MM.1S (cell line): ENCODE measurements at regions not wholly inside any gene's neighbourhood (a gene's known extent, or its start where the extent isn't known, plus 50 kb on each side); places are given as distances from the start of the nearest gene placed in this dataset.

Experiments
- DNase-seq: peaks from one replicate; pipeline ENCODE4 v3.0.0-alpha.2; 2015
- H2AFZ ChIP-seq: fragments of 300-600 bp; sonication (generic); 2 replicates; pipeline ENCODE4 v1.6.0; 2016; ENCODE audit warnings: antibody characterized with exemption, low read length
- H3F3A ChIP-seq: fragments of 300-600 bp; sonication (generic); 2 replicates; pipeline ENCODE4 v1.6.1; 2016; ENCODE audit warnings: mild to moderate bottlenecking, antibody characterized with exemption, low read length, moderate library complexity, mixed read lengths; ENCODE audit not compliant: insufficient read depth
- H3K27ac ChIP-seq: fragments of 300-600 bp; sonication (generic); 2 replicates; pipeline ENCODE4 v1.5.1; 2016; ENCODE audit warnings: mild to moderate bottlenecking, low read length
- H3K27me3 ChIP-seq: fragments of 300-600 bp; sonication (generic); replicated peaks from 2 replicates; pipeline ENCODE4 v1.6.0; 2016; ENCODE audit warnings: low read length; ENCODE audit not compliant: insufficient read depth
- H3K36me3 ChIP-seq: fragments of 300-600 bp; sonication (generic); replicated peaks from 2 replicates; pipeline ENCODE4 v1.6.1; 2016; ENCODE audit warnings: mild to moderate bottlenecking, low read length, mixed read lengths; ENCODE audit not compliant: insufficient read depth
- H3K4me1 ChIP-seq: fragments of 300-600 bp; sonication (generic); 2 replicates; pipeline ENCODE4 v1.6.1; 2016; ENCODE audit warnings: low read length, mixed read lengths
- H3K4me2 ChIP-seq: fragments of 300-600 bp; sonication (generic); 2 replicates; pipeline ENCODE4 v1.6.0; 2016; ENCODE audit warnings: low read depth, low read length
- H3K4me3 ChIP-seq: fragments of 300-600 bp; sonication (generic); 2 replicates; pipeline ENCODE4 v1.5.1; 2016; ENCODE audit warnings: low read length, mixed read lengths
- H3K79me2 ChIP-seq: fragments of 300-600 bp; sonication (generic); 2 replicates; pipeline ENCODE4 v1.6.1; 2016; ENCODE audit warnings: mixed run types, low read length, mixed read lengths
- H3K9ac ChIP-seq: fragments of 300-600 bp; sonication (generic); 2 replicates; pipeline ENCODE4 v1.6.1; 2016; ENCODE audit warnings: low read length, mixed read lengths
- H3K9me2 ChIP-seq: fragments of 300-600 bp; sonication (generic); replicated peaks from 2 replicates; pipeline ENCODE4 v1.6.1; 2016; ENCODE audit warnings: mild to moderate bottlenecking, low read length, mixed read lengths; ENCODE audit not compliant: insufficient read depth
- H3K9me3 ChIP-seq: fragments of 300-600 bp; sonication (generic); replicated peaks from 2 replicates; pipeline ENCODE4 v1.6.1; 2016; ENCODE audit warnings: mild to moderate bottlenecking, low read length, mixed read lengths; ENCODE audit not compliant: insufficient read depth
- H4K20me1 ChIP-seq: fragments of 300-600 bp; sonication (generic); 2 replicates; pipeline ENCODE4 v1.6.1; 2016; ENCODE audit warnings: mild to moderate bottlenecking, low read length, moderate library complexity, mixed read lengths; ENCODE audit not compliant: insufficient read depth
- EZH2 ChIP-seq: fragments of 300-600 bp; sonication (generic); optimal IDR thresholded peaks from 2 replicates; pipeline ENCODE3; 2017; ENCODE audit warnings: low read depth, mild to moderate bottlenecking, antibody characterized with exemption, low read length, mixed read lengths
- EZH2phosphoT487 ChIP-seq: fragments of 300-600 bp; sonication (generic); IDR thresholded peaks from 2 replicates; pipeline ENCODE4 v1.6.1; 2018; ENCODE audit warnings: antibody characterized with exemption, low read length
- TF ChIP-seq, protein P1 (sequence below): fragments of 300-600 bp; sonication (generic); IDR thresholded peaks from 2 replicates; pipeline ENCODE4 v1.5.1; 2016; ENCODE audit warnings: antibody characterized with exemption, low read length, mixed read lengths

GRCh38 chr9:89243296-89244061 lies 64.9 kb upstream of the SHC3 start:
- Histone ChIP-seq H3K9me2 (no peaks in the 10 kb centered on the region), H3K36me3 (no peaks in the 10 kb centered on the region), H3K9me3 (no peaks in the 10 kb centered on the region), H2AFZ (no peak overlapping the region), H3K4me1 (no peaks in the 10 kb centered on the region), H3K27me3 (no peaks in the 10 kb centered on the region), H3K4me3 (no peak overlapping the region), H3K79me2 (no peaks in the 10 kb centered on the region), H3K9ac (no peak overlapping the region), H3F3A (no peaks in the 10 kb centered on the region), H3K4me2 (no peak overlapping the region), H4K20me1 (no peaks in the 10 kb centered on the region), H3K27ac (no peak overlapping the region)
- TF ChIP-seq EZH2phosphoT487 = no peak
- no peak for TF ChIP-seq EZH2
- TF ChIP-seq, protein P1, sequence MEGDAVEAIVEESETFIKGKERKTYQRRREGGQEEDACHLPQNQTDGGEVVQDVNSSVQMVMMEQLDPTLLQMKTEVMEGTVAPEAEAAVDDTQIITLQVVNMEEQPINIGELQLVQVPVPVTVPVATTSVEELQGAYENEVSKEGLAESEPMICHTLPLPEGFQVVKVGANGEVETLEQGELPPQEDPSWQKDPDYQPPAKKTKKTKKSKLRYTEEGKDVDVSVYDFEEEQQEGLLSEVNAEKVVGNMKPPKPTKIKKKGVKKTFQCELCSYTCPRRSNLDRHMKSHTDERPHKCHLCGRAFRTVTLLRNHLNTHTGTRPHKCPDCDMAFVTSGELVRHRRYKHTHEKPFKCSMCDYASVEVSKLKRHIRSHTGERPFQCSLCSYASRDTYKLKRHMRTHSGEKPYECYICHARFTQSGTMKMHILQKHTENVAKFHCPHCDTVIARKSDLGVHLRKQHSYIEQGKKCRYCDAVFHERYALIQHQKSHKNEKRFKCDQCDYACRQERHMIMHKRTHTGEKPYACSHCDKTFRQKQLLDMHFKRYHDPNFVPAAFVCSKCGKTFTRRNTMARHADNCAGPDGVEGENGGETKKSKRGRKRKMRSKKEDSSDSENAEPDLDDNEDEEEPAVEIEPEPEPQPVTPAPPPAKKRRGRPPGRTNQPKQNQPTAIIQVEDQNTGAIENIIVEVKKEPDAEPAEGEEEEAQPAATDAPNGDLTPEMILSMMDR = no peak
- DNase-seq = no peak

DNA sequence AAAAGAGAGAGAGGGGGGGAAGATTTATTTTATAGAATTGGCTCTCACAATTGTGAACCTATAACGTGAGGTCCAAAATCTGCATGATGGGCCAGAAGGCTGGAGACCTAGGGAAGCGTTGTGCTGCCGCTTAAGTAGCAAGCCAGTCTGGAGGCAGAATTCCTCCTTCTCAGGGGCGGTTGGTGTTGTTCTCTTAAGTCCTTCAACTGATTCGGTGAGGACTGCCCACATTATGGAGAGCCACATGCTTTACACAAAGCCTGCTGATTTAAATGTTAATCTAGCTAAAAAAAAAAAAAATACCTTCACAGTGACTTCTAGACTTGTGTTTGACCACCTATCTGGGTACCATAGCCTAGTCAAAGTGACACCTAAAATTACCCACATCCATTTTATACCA lies 64.2 kb upstream of the CKS2 start:
- no peak overlapping the region for H3K4me2 ChIP-seq
- no peaks in the 10 kb centered on the region for H3K79me2 ChIP-seq
- no peak overlapping the region for H3K27ac ChIP-seq
- no peaks in the 10 kb centered on the region for H3K36me3 ChIP-seq
- no peaks in the 10 kb centered on the region for H3F3A ChIP-seq
- H2AFZ ChIP-seq = no peak overlapping the region
- no peak for DNase-seq
- no peaks in the 10 kb centered on the region for H4K20me1 ChIP-seq
- no peaks in the 10 kb centered on the region for H3K9me3 ChIP-seq
- TF ChIP-seq EZH2 = no peak
- TF ChIP-seq EZH2phosphoT487 = no peak
- TF ChIP-seq, protein P1 = no peak
- H3K9me2 ChIP-seq = no peaks in the 10 kb centered on the region
- H3K4me3 ChIP-seq = no peak overlapping the region
- H3K27me3 ChIP-seq = no peaks in the 10 kb centered on the region
- no peak overlapping the region for H3K9ac ChIP-seq
- H3K4me1 ChIP-seq = no peaks in the 10 kb centered on the region

- H3K9ac ChIP-seq = no peak overlapping the region
- no peak for TF ChIP-seq EZH2
- TF ChIP-seq, protein P1 = no peak
- no peak for TF ChIP-seq EZH2phosphoT487
- H3K27me3 ChIP-seq = no peaks in the 10 kb centered on the region
- H4K20me1 ChIP-seq = no peaks in the 10 kb centered on the region
- no peak for DNase-seq
- H3K36me3 ChIP-seq = no peaks in the 10 kb centered on the region
- no peak overlapping the region for H2AFZ ChIP-seq
- H3K4me2 ChIP-seq = no peak overlapping the region
- no peaks in the 10 kb centered on the region for H3F3A ChIP-seq
- H3K27ac ChIP-seq = no peak overlapping the region
- no peaks in the 10 kb centered on the region for H3K9me2 ChIP-seq
- H3K79me2 ChIP-seq = no peaks in the 10 kb centered on the region
- no peak overlapping the region for H3K4me3 ChIP-seq
- no peaks in the 10 kb centered on the region for H3K9me3 ChIP-seq
- H3K4me1 ChIP-seq = no peaks in the 10 kb centered on the region
Observed at GRCh38 chr9:89247431-89248353, 63.3 kb upstream of the CKS2 start.
